Thyroid gland (tissue), 4 donors: ENCODE measurements at regions not wholly inside any gene's neighbourhood (a gene's known extent, or its start where the extent isn't known, plus 50 kb on each side); places are given as distances from the start of the nearest gene placed in this dataset.

Source experiments
- POLR2A ChIP-seq, 2 donors: fragments of 450-650 bp; IDR thresholded peaks; one replicate each; pipeline ENCODE4 v1.6.1; 2017; ENCODE audit warnings: antibody characterized with exemption in 2 of 2, mild to moderate bottlenecking in 2 of 2, moderate library complexity in 1 of 2
- TF ChIP-seq, protein P1 (sequence below), 6 experiments: fragments of 200-600 bp in 3 of 6; fragments of 450-650 bp in 3 of 6; sonication (generic) in 3 of 6; IDR thresholded peaks; one replicate each; pipeline ENCODE4 v1.5.1; 2016 to 2019; ENCODE audit warnings: antibody characterized with exemption in 6 of 6, mild to moderate bottlenecking in 2 of 6, inconsistent platforms in 1 of 6, moderate library complexity in 1 of 6

DNA sequence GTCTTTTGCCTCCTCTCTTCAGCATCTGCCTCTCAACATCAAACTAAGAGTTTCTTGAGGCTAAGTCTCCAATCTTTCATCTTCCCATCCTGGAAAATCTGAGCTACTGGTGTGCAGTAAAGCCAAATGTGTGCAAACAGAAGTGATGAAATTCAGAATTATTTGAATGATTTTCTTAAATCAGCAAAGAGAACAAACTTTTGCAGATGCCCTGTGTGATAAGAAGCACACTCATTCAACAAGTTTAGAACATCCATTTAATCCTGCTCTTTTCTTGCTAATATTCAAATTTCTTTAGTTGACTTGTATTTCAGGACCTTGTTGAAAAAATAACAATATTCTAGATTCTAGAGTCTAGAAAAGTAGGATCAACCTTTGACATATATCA is 1374.9 kb upstream of the CELF4 start:
- TF ChIP-seq, protein P1, sequence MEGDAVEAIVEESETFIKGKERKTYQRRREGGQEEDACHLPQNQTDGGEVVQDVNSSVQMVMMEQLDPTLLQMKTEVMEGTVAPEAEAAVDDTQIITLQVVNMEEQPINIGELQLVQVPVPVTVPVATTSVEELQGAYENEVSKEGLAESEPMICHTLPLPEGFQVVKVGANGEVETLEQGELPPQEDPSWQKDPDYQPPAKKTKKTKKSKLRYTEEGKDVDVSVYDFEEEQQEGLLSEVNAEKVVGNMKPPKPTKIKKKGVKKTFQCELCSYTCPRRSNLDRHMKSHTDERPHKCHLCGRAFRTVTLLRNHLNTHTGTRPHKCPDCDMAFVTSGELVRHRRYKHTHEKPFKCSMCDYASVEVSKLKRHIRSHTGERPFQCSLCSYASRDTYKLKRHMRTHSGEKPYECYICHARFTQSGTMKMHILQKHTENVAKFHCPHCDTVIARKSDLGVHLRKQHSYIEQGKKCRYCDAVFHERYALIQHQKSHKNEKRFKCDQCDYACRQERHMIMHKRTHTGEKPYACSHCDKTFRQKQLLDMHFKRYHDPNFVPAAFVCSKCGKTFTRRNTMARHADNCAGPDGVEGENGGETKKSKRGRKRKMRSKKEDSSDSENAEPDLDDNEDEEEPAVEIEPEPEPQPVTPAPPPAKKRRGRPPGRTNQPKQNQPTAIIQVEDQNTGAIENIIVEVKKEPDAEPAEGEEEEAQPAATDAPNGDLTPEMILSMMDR (IDR thresholded peaks at IDR 0.05): no peak
- TF ChIP-seq POLR2A (IDR thresholded peaks at IDR 0.05): no peak
